ENCODE measurements at regions not wholly inside any gene's neighbourhood (a gene's known extent, or its start where the extent isn't known, plus 50 kb on each side); places are given as distances from the start of the nearest gene placed in this dataset.

DNA sequence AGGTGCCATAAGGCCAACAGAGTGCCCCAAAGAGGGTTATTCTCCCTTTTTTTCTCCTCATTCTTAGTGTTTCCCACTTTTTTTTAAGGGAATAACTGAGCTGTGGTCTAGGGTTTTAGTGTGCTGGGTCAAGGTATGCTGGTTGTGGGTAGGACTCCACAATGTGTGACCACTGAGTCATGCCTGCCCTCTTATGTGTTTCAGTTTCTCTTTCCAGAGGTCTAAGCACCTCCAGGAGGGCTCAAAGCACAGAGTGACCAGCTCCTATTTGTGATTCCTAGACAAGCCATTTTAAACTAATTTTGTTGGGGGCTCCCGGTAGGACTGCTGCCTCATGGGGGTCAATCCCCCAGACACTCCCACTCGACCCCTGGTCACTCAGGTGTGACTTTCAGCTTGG, 80.5 kb upstream of the GC start:
- peaks cover 0 to 5% (median 2%) of the 10 kb centered on the region in 4 experiments; a peak in 2 of 8 replicates for H3K36me3 ChIP-seq (ENCODE audit: control insufficient read depth in 2 of 4, insufficient read depth in 4 of 4, low read length in 3 of 4)
- H2AFZ ChIP-seq (ENCODE audit: low read length), result no peak overlapping the region
- no peak for DNase-seq (ENCODE audit: low read depth in 1 of 2, low spot score in 2 of 2)
- H3K4ac ChIP-seq (replicated peaks; ENCODE audit: insufficient read length, low read depth, low read length), result no peak overlapping the region
- no peak for FAIRE-seq
- H4K91ac ChIP-seq (replicated peaks; ENCODE audit: insufficient read length, low read length), result no peak overlapping the region
- peak overlapping the region in 1 of 4 experiments; percentile 3; a peak in 1 of 8 replicates for H3K4me3 ChIP-seq (ENCODE audit: extremely low read depth in 1 of 4, insufficient read depth in 2 of 4, low read depth in 3 of 4, low read length in 4 of 4)
- H2BK120ac ChIP-seq (replicated peaks; ENCODE audit: low read depth, low read length), result no peak overlapping the region
- WGBS, 2 experiments (ENCODE audit: extremely low coverage in 1 of 2, insufficient coverage in 1 of 2, insufficient read length in 1 of 2, insufficient replicate concordance in 2 of 2, low coverage in 1 of 2, low lambda C conversion rate in 2 of 2, missing lambda C conversion rate in 1 of 2), result 75% methylated on average over 2 of the region's 2 CpGs; no CpG with 5 or more reads in 1 of the 2 experiments
- H2BK12ac ChIP-seq (ENCODE audit: low read depth, low read length), result no peak overlapping the region
- ChIA-PET CTCF (ENCODE audit: partially characterized antibody) (interaction anchor here (1.0 kb wide), 1 partner anchor 38 kb away, joined by 3 read pairs; no protein-coding TSS in a partner anchor), POLR2A (ENCODE audit: partially characterized antibody) (no interaction called here)
- no peaks in the 10 kb centered on the region for H4K20me1 ChIP-seq (replicated peaks in 1 of 2; ENCODE audit: control insufficient read depth in 1 of 2, insufficient read depth in 2 of 2, low read length in 2 of 2)
- no peak overlapping the region for H2BK5ac ChIP-seq (ENCODE audit: low read depth, low read length)
- no peak overlapping the region for H3K4me2 ChIP-seq (ENCODE audit: insufficient read depth in 1 of 2, low read depth in 2 of 2, low read length in 2 of 2)
- H2AK5ac ChIP-seq (ENCODE audit: low read depth, low read length), result no peak overlapping the region
- H3K9ac ChIP-seq (replicated peaks in 1 of 4; ENCODE audit: extremely low read depth in 1 of 4, low read depth in 3 of 4, low read length in 3 of 4), result no peak overlapping the region
- H3K4me1 ChIP-seq (replicated peaks in 1 of 4; ENCODE audit: control insufficient read depth in 3 of 4, insufficient read depth in 4 of 4, low read length in 3 of 4), result no peaks in the 10 kb centered on the region
- no peaks in the 10 kb centered on the region for H3K79me1 ChIP-seq (ENCODE audit: low read depth, low read length)
- no peak overlapping the region for H4K8ac ChIP-seq (ENCODE audit: extremely low read depth, insufficient read depth, low read length)
- no peak overlapping the region for H3K18ac ChIP-seq (ENCODE audit: extremely low read depth, low read length)
- H3K14ac ChIP-seq (ENCODE audit: insufficient read length), result no peak overlapping the region
- H3K23me2 ChIP-seq (ENCODE audit: low read depth, low read length), result no peaks in the 10 kb centered on the region
- no peak overlapping the region for H3K56ac ChIP-seq (replicated peaks; ENCODE audit: insufficient read length, low read depth, low read length)
- H2BK20ac ChIP-seq (ENCODE audit: low read length), result no peak overlapping the region
- no peak overlapping the region for H3K27ac ChIP-seq (ENCODE audit: low read depth, low read length)
- no peaks in the 10 kb centered on the region for H3K79me2 ChIP-seq (ENCODE audit: control insufficient read depth in 1 of 2, insufficient read depth in 2 of 2, low read length in 2 of 2)
- H3K23ac ChIP-seq (ENCODE audit: insufficient read length), result no peak overlapping the region
- H3K9me3 ChIP-seq (ENCODE audit: insufficient read depth in 2 of 2, low read depth in 1 of 2, low read length in 1 of 2), result peaks cover 36 to 51% of the 10 kb centered on the region in 2 experiments
- no peak overlapping the region for H4K5ac ChIP-seq (ENCODE audit: insufficient read length, low read depth, low read length)
- H2BK15ac ChIP-seq (ENCODE audit: low read length), result no peak overlapping the region
- no peaks in the 10 kb centered on the region for H3K27me3 ChIP-seq (replicated peaks in 1 of 4; ENCODE audit: control insufficient read depth in 3 of 4, extremely low read depth in 1 of 4, insufficient read depth in 3 of 4, low read length in 3 of 4)
- TF ChIP-seq BRCA1 (IDR thresholded peaks at IDR 0.05; ENCODE audit: low read depth, low read length) (no peak), GABPA (IDR thresholded peaks at IDR 0.05; ENCODE audit: borderline replicate concordance, insufficient read depth, low read length) (no peak), FOSL1 (IDR thresholded peaks at IDR 0.05; ENCODE audit: insufficient read depth, low read depth, low read length) (no peak), JUND (IDR thresholded peaks at IDR 0.05; ENCODE audit: low read length) (no peak), SP1 (IDR thresholded peaks at IDR 0.05; ENCODE audit: low read depth, low read length) (no peak), GTF2F1 (IDR thresholded peaks at IDR 0.05; ENCODE audit: borderline replicate concordance, low read depth, low read length) (no peak), BCL11A (IDR thresholded peaks at IDR 0.05; ENCODE audit: low read depth in 2 of 2, low read length in 2 of 2) (no peak), CHD1 (IDR thresholded peaks at IDR 0.05; ENCODE audit: low read depth, low read length) (no peak), TAF1 (IDR thresholded peaks at IDR 0.05; ENCODE audit: low read depth, low read length) (no peak), ZNF274 (IDR thresholded peaks at IDR 0.05; ENCODE audit: borderline replicate concordance, extremely low read depth, low read length) (no peak), JUN (IDR thresholded peaks at IDR 0.05; ENCODE audit: low read depth, low read length) (no peak), YY1 (IDR thresholded peaks at IDR 0.05; ENCODE audit: low read depth, low read length) (no peak), SAP30 (IDR thresholded peaks at IDR 0.05; ENCODE audit: insufficient read depth, insufficient replicate concordance, low read length) (no peak), RBBP5 (IDR thresholded peaks at IDR 0.05; ENCODE audit: borderline replicate concordance, low read depth, low read length) (no peak)
- TF ChIP-seq, protein P1, sequence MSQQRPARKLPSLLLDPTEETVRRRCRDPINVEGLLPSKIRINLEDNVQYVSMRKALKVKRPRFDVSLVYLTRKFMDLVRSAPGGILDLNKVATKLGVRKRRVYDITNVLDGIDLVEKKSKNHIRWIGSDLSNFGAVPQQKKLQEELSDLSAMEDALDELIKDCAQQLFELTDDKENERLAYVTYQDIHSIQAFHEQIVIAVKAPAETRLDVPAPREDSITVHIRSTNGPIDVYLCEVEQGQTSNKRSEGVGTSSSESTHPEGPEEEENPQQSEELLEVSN (IDR thresholded peaks at IDR 0.05), result no peak
